ENCODE measurements at regions not wholly inside any gene's neighbourhood (a gene's known extent, or its start where the extent isn't known, plus 50 kb on each side); places are given as distances from the start of the nearest gene placed in this dataset.

DNA sequence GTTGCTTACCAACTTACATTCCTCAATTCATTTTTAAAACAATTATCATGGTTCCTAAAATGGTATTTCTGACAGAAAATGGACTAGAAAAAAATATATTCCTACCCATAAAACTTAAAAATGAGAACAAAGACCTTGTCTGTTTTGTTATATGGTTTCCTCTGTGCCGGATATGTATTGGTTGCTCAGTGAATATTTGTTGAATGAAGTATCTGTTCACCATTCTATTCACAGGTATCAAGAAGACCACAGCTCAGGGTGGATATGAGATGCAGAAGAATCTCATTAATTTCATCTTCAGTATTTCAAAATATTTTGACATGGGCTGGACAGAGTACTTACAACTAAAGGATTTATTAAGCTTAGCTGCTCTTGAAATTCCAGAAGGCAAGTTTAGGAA is 58.1 kb downstream of the TUSC7 start:
- no peak for DNase-seq

DNA sequence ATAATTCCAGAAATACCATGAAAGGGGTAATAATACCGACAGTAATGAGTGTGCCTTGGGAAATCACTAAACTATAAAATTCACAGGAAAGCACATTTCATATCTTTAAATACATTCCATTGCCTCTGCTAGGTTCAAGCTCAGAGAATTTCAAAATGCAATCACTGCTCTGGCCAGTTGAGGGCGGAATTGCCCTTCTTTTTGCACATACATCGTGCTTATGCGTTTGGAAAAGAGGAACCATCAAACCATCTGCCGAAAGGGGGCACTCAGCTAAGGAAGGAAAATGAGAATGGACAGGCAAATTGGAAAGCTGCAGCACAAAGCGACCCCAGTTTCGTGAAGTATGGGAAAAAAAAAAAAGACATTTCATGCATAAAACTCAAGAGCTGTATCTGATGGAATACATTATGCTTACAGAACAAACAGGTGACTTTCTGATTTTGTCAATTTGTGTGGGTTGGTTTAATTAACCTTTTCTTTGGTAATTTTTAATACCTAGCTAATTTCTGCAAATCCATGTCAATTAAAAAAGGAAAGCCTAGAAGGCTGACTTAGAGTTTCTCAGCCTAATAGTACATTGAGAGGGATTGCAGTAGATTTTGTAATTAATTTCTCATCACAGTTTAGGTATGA is 61.4 kb downstream of the TUSC7 start:
- peak; percentile 62 for DNase-seq

DNA sequence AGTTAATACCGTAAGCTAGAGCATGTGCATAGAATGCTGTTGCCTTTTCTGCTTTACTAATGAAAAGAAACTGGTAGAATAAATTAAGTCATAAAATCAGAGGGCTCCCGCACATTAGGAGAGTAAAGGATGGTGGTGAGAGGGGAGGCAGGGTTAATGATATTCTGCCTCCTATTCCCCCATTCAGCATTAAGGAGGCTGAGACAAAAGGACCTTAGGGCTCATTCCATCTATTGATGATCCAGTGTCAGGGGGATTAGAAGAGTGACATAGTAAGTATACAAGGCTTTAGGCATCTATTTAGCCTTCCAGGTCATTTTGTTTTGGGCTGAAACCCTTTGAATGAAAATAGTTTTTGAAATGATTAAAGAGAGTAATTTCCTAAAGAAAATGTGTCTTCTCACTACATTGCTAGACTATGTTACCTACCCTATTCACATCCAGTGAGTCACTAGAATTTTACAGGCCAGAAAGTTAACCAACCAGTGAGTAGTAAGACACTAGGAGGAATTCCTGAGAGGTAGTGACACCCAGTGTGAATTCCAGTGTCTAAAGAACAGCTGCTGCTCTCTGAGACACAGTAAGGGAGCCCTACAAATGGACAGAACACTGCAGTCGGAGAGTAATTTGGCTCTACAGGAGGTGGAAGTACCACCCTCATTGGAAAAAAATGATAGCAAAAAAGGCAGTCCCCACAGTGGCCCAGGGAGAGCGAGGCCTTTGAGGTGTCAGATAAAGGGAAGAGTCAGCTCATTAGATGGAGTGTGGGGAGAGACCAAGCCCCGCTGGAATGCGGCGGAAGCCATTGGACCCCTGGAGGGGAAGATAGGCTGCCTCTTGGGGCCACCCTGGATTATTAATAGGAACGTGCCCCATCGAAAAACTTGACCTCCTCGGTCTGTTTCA is 67.6 kb downstream of the TUSC7 start:
- no peak for DNase-seq

DNA sequence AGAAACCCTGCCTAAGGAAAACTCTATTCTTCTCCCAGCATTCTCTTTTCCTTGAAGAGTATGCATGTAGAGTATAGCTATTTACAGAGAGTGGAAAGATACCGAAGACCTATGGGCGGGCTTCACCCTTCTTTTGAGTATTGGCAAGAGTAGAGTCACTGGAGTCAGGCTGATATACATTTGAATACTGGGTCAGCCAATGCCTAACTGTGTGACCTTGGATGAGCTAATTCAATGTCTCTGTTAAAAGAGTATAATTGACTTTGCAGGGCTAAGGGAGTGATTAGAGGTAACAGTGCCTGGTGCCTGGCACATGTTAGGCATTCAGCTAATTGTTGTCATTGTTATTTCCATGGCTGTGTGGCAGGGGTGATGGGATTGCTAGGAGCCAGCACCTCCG is 75.6 kb downstream of the TUSC7 start:
- DNase-seq: no peak

DNA sequence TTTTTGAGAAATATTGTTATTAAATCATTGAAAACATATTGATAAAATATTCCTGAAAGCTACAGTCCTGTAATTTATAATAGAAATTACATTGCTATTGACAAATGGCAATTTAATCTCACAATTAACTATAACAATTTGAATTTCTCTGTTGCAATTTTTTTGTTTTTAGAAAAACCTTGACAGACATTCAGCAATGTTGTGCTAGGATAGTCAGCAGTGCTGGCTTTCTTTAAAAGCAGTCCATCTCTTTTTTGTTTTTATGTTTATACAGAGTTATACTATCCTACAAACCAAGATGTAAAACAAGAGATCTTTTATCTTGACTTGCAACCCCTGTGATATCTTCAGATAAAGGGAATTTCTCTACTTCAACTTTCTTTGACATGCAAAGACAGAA is 93.1 kb downstream of the TUSC7 start:
- no peak for DNase-seq

DNA sequence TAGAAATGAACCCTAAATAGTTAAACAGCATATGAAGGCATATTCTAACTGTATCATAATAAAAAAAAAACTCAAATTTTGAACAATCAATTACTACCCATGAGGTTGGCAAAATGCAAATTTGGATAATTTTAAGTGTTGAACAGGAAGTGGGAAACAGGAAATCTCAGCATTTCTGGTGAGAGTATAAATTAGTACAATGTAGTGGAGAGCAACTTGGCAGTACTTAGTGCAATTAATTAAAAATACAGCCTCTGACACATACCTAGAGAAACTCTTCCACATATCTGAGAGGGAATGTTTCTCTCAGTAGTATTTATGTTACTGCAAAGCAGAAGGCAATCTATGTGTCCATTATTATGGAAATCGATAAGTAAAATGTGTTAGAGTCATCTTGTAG is 96.8 kb downstream of the TUSC7 start:
- no peak for DNase-seq

DNA sequence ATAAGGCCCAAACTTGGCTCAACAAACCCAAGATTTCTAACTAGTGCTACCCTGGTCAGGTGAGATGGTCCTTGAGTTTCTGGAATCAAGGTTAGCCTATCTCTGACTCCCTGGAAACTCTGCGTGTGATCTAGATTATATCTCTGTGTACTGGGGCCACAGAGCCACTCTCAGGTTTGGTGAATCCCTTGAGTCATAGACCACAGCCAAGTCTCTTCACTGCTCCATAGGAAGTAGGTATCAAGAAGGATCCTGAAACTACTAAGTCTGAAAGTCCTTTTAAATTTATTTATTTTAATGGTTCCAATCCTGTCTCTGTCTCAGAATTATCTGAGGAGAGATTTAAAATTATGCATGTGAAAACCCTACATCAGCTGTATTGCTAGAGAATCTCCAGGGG is 99.1 kb downstream of the TUSC7 start:
- DNase-seq: no peak

DNA sequence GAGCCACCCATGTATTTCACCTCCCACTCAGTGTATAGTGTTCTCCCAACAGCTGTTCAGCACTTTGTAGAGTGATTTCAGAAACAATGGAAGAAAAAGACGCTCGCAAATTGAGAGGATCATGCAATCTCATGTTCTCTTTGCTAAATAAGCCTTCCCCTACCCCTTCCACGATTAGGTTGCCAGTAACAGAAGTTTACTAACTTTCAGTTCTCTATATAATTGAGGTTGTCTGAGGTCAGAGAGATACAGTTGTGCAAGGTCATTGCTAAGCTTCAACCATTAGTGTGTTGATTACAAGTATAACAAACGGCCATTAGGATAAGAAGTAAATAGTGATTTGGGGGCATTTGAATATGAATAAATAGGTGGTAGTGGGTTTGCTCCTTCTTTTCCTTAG is 99.6 kb downstream of the TUSC7 start:
- DNase-seq: no peak

DNA sequence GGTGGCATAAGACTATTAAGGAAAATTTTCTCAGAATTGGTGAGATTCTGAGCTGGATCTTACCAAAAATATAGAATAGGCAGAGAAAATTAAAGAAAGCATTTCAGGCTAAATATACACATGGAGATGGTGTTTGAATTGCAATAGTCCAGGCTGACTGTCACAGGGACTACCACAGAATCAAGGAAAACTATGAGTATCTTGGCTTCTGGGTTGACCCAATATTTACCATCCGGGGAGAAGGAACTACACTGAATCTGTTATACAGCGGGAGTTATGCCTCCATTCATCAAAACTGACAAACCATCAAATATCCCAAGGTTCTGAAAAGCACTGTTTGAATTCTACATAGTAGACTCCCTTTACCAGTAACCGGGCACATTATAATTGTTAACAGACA is 102.2 kb downstream of the TUSC7 start:
- no peak for DNase-seq

DNA sequence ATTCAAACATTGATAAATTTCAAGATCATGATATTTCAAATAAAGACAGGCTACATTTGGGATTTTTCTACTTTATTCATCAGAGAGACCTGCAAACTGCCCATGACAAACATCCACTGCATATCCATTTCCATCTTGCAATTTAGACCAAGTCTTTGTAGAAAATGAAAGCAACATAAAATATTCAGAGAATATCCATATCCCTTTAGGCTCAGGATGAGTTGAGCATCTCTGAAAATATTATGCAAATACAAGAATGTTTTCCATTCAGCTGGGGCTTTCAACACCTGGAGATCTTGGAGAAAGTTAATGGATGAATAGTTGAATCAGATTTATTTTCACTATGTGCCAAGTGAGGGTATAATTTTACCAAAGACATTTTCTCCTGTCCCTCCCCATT is 103.4 kb downstream of the TUSC7 start:
- DNase-seq: no peak

DNA sequence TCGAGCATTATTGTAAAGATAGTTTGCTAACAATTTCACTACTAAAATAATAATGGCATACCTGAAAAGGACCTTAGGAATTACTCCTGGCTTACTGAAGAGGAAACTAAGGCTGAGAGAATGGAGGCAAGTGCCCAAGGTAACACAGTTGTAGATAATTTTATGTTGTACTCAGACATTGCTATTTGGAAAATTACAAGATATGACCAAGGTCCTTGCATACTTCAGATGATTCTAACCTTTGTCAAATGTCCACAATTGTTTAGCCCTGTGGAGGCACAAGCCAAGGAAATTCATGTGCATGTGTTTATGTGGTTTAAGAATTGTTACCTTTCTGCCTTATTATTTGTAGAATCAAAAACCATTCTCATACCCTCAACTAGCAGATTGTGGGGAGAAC is 105.7 kb downstream of the TUSC7 start:
- no peak for DNase-seq

DNA sequence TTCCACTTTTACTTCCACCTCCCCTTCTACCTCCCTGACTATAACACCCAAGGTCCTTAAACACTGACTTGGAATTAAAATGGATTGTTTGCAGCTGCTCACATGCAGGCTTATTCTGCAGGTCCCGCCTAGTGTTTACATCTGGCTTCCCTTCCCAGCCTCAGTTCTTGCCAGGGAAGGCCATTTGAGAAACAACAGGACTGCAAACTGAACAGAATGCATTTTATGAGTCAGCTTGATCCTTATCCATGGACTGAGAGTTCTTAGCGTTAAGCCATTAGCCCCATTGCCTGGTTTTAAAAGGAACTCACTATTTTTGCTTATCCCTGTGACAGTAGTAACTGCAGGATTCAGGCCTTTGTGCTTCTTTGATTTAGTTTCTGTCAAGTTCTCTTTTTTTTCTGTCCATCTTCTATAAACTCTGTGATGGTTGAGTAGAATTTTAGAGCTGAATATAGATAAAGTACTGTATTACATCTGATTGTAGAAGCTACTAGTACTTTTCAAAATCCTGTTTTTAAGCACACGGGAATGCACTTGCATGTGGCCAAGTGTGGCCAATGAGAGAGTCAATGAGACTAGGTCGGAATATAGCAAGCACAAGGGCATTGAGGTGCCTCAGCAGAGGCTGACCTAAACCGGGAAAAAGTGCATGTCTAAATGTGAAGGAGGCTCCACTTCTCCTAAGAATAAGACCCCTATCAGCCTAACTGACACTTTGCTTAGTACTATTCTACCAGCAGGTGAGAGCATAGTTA is 106.4 kb downstream of the TUSC7 start:
- DNase-seq: no peak

DNA sequence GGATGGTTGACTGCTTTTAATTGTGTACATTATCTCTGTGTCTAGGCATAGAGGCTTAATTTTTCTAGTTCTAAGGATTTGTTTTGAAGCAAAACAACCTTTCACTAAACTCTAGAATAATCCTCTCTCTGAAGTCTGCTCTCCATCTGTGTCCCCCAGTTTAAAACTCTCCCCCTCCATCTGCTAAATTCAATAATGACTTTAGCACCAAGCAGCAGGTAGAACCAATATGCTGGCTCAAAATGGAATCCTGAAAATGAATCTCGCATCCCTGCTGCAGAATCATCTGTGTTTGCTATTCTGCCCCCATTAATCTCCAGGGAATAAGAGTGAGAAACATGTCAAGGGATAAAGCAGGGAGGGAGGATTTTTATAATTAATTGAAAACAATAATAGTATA is 111.8 kb downstream of the TUSC7 start:
- DNase-seq: no peak

DNA sequence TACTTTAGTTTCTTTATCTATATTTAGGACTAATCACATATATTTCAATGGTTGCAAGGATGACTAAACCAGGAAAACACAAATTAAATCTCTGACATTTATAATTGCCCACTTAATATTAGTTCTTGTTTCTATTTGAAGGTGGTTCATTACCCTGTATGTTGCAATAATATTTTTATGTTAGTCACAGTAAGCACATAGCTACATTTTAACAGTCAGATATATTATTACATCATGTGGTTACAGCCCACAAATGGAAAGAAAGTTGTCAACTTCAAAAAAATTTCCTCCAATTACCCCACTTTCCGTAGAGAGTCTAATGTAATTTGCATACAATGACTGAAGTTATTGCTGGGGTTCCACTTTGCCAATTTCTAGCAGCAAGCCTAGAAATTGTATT is 114.6 kb downstream of the TUSC7 start:
- no peak for DNase-seq

DNA sequence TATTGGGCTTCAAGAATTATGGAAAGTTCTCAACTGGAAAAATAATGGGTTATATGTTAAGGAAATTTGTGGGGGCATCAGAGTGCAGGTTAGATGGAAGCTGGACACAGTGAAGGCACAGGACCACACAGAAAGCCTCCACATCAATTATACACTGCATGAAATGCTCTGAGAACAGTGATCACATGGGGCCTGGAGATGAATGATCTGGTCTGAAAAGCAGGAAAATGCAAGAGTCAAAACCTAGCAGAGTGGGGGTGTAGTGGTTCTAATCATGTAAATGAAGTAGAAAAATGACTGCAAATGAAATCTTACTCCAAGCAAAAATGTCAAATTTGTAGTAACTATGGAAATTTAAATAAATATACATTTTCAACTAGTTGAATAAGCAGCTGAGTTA is 123.6 kb downstream of the TUSC7 start:
- no peak for DNase-seq

DNA sequence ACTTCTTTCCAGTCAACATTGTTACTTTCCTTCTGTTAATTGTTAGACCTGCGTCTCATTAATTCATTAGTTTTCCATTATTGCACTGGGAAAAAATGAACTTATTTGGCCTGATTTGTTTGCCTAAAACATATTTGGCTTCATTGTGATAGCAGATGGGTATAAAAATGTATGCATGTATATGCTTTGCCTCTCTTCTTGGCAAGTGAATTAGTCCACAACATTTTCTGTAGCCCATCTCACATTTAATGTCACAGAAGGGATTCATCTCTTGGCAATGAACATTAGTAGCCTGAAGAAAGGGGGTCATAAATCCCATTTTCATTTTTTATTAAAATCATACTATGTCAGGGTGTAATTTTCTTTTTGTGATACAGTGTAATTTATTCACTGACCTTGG is 125.2 kb downstream of the TUSC7 start:
- DNase-seq: no peak

DNA sequence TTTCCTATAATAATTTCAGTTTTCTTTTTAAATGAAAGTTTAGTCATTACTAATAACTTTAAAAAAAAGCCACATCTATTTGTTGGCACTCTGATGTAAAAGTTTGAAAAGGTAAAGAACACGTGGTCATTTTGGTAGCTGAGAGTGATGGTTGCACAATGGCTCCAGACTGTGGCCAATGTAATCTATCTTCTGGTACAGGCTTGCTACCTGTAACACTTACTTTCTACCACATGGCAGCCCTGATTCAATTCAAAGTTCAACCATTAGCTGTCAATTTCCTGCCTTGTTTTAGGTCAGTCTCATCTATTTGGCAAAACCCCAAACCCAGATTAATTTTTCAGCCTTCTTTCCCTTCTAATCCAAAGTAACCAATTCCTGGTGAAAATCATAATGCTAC is 126.1 kb downstream of the TUSC7 start:
- DNase-seq: no peak

DNA sequence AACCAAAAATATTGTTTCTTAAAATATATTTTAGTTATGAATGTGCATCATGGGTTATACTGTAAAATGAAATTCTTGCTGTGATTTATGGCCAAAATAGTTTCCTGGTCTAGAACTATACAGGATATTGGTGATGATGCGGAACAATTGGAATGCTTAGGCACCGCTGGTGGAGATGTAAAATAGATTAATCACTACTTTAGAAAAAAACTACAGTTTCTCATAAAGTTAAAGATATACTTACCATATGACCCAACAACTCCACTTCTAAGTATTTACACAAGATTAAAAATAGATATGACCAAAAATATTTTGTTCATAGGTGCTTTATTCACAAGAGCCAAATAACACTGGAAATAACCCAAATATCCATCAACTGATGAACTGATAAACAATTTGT is 126.7 kb downstream of the TUSC7 start:
- DNase-seq: no peak

DNA sequence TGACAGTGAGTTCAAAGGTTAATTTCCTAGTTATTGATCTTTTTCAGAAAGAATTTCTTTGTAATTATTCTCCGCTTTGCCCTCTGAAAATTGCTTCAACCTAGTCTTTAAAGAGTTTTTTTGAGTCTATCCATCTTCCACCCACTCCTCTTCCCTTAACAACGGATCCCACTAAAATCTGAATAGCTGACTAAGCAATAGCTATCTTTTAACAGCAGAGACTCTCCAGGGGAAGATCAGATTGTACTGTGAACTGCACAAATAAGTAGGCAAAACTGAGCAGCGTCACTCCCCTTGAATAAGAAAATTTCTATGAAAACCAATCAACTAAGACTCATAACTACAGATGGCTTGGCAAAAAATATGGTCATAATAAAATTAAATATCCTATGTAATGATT is 127.9 kb downstream of the TUSC7 start:
- no peak for DNase-seq

DNA sequence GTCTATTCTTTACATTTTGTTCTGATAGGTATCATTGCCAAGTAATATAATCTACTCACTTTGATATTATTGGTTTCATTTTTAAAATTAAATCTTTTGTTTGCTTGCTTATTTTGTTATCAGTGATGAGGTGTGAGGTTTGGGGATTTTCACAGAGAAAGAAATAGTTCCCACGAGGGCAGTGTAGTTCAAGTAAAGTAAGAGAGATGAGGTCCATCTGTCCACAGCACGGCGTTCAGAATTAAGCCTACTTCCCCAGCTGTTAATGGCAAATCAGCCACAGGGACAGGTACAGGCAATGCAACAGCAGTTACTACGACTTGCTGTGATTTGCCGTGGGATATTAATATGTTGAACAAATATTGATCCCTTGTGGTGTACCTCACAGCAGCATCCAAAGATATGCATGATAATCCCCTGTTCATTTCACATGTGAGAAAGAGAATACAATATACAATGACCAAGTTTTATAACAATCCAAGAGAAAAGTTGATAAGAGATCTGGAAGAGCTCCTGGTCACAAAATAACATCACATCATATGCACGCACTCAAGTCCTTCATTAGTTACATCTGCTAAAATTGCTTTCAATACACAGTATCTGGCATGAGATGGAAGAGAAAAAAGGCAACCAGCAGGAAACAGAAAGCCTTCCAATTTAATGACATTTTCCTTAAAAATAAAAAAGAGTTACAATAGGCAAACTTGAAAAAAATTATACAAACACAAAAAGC is 131.6 kb downstream of the TUSC7 start:
- no peak for DNase-seq

DNA sequence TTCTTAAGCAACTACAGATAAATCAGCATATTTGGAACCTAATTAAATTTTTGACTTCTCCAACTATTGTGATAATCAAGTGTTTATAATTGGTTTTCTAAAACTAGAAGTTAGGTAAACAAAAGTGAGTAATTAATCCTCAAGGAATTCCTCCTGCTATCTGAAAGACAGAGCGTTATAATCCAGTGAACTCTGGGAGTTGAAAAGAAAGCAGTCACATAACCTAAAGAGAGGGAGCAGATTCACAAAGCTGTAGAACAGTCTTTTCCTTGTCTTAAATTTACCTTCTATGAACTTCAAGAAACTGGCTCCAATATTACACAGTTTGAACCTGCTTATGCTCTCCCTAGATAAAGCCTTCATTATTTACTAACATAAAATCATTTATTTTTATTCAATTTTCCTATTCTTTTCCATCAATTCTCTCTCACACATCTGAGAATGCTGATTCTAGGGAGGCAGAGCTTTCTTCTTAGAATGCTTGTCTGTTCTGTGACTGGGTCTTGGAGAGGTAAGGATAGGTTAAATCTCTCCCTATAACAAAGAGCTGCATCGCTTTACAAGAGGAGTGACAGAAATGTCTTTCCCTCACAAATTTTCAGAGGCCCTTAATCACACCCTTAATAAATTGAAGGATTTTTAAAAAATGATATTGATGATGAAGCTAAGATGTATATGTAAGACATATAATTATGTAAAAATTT is 132.8 kb downstream of the TUSC7 start:
- no peak for DNase-seq

DNA sequence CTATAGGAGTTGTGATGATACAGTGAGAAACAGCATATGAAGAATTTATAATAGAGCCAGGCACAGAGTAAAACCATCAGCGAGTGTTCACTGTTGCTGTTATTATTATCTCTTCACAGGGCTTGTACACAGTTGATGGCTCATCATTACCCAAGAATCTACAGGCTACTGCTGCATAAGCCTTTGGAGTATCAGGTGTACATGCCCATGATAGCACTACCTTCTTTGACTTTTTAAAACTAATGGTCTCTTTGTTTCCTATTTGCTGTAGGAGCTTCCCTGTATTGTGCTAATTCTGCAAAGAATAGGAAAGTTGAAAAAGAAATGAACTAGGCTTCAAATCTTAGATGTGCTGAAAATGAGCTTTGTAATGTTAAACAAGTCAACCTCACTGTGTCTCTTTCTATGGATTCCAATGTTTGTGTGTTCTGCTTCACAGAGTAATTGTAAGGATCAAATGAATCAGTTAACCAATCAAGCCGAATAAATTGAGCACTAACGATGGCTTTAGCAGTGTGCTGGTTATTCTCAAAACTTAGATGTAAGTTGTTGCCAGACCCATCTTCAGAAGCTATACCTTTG is 138.8 kb downstream of the TUSC7 start:
- DNase-seq: no peak

All from HCEC 1CT (cell line).